HG03432 (cell line): ENCODE measurements at regions not wholly inside any gene's neighbourhood (a gene's known extent, or its start where the extent isn't known, plus 50 kb on each side); places are given as distances from the start of the nearest gene placed in this dataset.

Experiments used
- ATAC-seq: cut with Tn5 transposase; IDR thresholded peaks from one replicate; pipeline ENCODE4 v1.9.1; 2021; ENCODE audit warnings: mild to moderate bottlenecking, moderate library complexity; ENCODE audit not compliant: unreplicated experiment

GRCh38 chr10:37685741-37686683 is 171.4 kb downstream of the ZNF248 start:
- ATAC-seq, result no peak

DNA sequence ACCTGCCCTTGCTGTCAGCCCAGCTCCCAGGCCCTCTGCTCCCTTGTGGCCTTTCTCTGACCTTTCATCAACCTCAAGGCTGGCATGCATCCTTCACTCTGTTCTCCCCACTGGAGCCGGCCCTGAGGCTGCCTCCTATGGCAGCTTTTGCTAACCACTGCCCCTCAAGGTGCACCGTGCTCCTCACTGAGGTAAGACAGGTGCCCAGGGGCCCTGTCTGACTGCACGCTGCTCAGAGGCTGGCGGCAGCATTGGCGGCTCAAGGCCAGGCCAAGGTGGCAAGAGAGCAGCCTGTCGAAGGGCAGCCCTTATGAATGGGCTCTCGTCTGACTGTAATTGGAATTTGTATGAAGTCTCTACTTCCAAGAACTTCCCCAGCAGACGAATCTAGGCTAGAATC is 172.6 kb downstream of the ZNF248 start:
- no peak for ATAC-seq

DNA sequence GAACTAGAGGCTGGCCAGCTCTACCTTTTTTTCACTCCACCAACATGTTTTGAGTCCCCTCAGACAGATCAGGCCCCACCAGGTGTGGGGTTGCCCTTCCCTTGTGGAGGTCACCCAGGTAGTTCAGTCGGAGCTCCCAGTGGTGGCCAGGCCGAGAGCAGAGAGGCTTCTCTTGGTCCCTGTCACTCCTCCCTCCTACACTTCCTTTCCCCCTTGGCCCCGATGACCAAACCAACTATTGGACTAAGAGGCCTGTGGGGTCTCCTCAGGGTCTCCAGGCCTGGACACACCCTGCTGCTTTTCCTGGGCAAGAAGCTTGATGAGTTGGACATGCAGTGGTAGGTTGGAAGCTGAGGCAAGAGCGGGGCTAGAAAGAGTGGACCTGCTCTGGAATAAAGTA is 174.8 kb downstream of the ZNF248 start:
- ATAC-seq, result no peak

DNA sequence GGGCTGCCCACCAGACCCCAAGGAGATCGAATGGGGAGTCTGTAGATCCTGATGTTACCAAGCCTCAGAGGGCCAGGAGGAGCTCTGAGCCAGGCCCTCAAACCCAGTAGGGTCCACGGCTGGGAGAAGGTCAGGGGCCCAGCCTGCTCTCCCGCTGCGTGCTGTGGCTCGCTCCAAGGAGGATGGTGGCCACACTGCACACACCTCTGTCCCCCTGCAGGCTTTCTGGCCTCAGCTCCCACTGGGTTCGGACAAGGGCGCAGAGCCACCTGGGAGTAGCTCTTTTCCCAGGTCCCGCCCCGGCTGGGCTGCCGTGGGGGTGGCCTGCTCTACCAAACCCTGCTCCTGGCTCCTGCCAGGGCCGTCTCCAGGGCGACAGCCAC is 175.8 kb downstream of the ZNF248 start:
- no peak for ATAC-seq

DNA sequence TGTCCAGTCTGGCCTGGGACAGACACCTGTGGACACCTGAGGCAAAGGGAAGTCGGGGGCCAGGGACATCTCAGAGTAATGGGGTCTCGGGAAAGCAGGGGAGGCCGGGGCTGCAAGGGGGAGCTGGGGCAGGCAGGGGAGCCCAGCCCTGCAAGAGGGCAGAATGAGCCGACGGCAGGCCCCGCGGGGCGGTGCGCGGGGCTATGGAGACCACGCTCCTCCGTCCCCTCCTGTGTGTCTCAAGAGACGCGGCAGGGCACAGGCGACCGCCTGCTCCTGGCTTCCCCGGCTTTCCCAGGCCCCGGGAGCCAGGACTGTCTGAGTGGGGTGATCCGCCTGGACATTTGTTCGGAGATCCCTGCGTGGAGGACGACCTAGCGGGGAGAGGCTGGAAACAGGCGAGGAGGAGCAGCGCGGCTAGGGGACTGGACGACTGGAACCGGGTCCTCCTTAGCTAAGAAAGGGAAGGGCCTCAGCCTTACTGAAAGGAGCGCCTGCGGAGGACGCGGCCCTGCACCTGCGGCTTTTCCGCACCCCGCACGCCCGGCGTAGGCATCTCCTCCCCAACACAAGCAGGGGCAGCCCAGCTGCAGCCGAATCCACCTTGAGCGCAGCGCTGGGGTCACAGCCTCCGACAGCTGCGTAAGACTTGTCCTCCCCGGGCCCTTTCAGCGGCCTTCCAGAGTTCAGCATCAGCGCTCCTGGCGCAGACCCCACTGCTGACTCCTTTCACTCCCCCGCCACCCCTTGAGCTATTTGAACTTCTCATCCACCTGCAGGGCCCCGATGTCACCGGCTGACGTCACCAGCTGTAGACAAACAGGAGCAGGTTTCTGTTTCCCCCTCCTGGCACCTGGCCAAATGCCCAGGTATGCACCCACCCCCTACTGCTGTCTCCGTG is 176.4 kb downstream of the ZNF248 start:
- no peak for ATAC-seq

- no peak for ATAC-seq
Measured at GRCh38 chr10:37680243-37680683, 177.1 kb downstream of the ZNF248 start.

- no peak for ATAC-seq
Measured at GRCh38 chr10:37679465-37679864, 177.9 kb downstream of the ZNF248 start.

DNA sequence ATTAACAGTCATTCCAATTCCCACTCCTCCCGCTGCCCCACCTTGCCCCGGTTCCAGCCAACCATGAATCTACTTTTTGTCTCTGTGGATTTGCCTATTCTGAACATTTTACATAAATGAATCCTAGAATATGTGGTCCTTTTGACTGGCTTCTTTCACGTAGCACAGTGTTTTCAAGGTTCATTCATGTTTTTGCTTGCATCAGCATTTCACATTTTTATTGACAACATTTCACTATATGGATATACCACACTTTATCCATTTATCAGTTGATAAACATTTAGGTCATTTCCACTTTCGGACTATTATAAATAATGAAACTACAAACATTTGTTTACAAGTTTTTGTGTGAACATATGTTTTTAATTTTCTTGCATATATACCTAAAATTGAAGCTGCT is 182.0 kb downstream of the ZNF248 start:
- no peak for ATAC-seq

- no peak for ATAC-seq
Measured at GRCh38 chr10:37671802-37672201, 185.6 kb downstream of the ZNF248 start.

DNA sequence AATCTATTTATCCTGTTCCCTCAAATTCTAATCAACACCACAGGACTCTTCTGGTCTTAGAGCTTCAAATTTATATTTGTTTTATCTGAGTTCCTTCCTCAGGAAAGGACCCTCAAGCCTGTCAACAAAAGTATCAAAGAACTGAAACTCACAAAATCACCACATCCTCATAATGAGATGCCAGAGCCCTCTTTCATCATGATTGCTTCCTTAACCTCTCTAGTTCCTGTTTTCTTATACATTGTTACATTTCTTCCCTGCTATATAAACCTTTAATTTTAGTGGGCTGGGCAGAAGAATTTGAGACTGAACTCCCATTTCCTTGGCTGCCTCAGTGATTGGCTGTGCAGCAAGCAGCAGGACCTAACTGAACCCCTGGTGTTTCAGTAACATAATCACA is 189.7 kb downstream of the ZNF248 start:
- no peak for ATAC-seq

GRCh38 chr10:37654466-37654865 is 202.9 kb downstream of the ZNF248 start:
- no peak for ATAC-seq

DNA sequence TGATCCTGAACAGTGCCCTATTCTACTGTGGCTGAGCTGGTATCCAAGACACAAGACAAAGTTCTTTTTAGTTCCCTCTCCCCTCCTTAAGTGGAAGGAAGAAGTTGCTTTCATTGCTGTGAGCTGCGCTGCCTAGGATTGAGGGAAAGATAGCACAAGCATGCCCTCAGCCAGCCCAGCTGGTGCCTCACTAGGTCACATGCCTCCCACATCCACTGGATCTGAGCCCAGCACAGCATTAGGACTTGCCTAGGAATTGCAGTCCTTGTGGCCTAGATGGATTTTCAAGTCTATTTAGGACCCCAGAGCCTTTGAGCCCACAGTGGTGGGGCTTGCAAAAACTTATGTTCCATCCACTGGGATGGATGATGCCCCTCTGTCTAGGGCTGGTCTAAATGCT is 214.2 kb downstream of the ZNF248 start:
- ATAC-seq, result no peak

DNA sequence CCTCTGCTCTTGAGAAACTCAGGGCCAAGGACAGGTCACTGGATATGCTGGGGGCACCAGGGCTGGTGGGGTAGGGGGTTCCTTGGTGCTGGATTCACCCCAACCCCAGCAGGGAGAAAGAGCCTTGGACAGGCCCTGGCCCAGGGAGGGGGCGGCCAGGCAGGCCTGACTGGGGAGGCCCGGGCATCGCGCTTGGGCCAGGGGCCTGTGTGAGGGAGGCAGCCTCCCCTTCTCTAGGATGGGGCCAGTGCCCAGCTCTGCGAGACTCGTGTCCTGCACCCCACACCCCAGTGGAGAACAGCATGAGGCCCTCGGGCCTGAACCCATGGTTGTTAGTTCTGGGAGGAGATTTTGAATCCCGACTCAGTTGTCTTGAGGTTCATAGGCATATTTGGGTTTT is 217.1 kb downstream of the ZNF248 start:
- ATAC-seq, result no peak

DNA sequence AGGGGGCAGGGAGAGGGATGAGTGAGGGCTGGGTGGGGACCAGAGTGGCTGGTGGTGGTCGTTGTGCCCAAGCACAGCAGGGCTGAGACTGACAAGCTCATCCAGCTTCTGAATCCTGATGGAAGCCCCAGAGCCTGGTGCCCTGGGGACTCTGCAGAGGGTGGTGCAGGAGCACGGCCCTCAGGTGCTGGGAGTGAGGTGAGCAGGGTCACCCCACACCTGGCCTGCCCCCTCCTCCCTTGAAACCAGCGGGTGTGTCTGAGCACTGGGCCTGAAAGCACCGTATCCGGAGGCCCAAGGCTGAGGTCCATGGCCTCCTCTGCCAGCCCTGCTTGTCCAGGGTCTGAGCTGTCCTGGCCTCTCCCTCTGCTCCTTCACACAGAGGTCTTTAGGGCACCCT is 218.2 kb downstream of the ZNF248 start:
- no peak for ATAC-seq

DNA sequence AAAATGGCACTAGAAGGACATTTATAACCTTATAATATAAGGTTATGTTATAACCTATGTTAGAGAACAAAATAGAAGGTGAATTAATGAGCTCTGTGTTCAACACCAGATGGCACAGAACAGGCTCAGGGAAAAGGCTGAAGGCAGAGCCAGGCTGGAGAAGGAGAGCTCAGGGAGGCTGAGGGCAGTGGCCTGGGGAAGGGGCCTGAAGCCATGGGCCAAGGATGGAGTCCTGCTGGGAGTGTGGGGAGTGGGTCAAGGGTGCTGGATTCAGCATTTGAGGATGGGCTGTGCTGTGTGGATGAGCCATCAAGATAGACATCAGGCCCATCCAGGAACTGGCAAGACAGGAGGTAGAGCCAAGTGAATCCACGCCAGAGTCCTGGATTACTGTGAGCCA is 218.8 kb downstream of the ZNF248 start:
- no peak for ATAC-seq

- ATAC-seq, result no peak
Measured at GRCh38 chr10:37634351-37634880, 223.0 kb downstream of the ZNF248 start.

GRCh38 chr10:37632641-37633040 is 224.8 kb downstream of the ZNF248 start:
- ATAC-seq, result no peak

DNA sequence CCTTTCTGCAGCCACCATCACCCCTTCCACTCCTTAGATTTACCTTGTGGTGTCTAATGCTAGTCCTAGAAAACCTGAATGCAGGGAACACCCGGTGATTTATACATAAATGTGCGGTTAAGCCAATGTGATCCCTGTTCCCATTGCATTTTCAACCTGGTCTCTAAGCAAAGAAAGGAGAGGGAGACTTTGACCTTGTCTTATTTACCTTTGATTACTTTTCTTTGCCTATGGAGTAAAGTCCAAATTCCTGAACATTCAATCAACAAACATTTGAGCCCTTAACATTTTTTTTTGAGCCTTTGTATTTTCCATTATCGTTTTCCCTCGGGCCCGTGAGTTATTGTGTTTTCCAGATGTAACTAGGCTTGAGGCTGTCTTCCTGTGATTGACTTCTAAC is 233.9 kb downstream of the ZNF248 start:
- no peak for ATAC-seq

GRCh38 chr10:37619336-37619735 is 238.1 kb downstream of the ZNF248 start:
- no peak for ATAC-seq

- no peak for ATAC-seq
Measured at GRCh38 chr10:37588299-37588698, 269.1 kb downstream of the ZNF248 start.

GRCh38 chr10:37584643-37585042 is 272.8 kb downstream of the ZNF248 start:
- ATAC-seq, result no peak

- no peak for ATAC-seq
Measured at GRCh38 chr10:37582237-37582636, 275.2 kb downstream of the ZNF248 start.
